Stimulated activated naive CD8-positive, alpha-beta T cell treated with anti-CD3 and anti-CD28 coated beads, Interleukin-15, amount 100 ng/mL, for 72 hours (primary cell): ENCODE measurements at regions not wholly inside any gene's neighbourhood (a gene's known extent, or its start where the extent isn't known, plus 50 kb on each side); places are given as distances from the start of the nearest gene placed in this dataset.

Experiments used
- ATAC-seq: fragments of 150-1000 bp; cut with Tn5 transposase; 2 replicates; pipeline ENCODE4 v1.10.0; 2021; ENCODE audit warnings: mild to moderate bottlenecking, moderate library complexity
- DNase-seq, 2 donors: peaks; one replicate each; pipeline ENCODE4 v3.0.0; 2021 to 2022
- H3K27ac Mint-ChIP-seq, 2 donors: one replicate each; pipeline ENCODE4 v1.8.0; 2022; ENCODE audit warnings: mild to moderate bottlenecking in 2 of 2, mixed read lengths in 2 of 2, moderate library complexity in 2 of 2
- H3K27me3 Mint-ChIP-seq: one replicate; pipeline ENCODE4 v1.8.0; 2022; ENCODE audit warnings: mixed read lengths
- H3K4me1 Mint-ChIP-seq: one replicate; pipeline ENCODE4 v1.8.0; 2022; ENCODE audit warnings: mild to moderate bottlenecking, mixed read lengths
- H3K4me3 Mint-ChIP-seq, 2 donors: one replicate each; pipeline ENCODE4 v1.8.0; 2022; ENCODE audit warnings: mild to moderate bottlenecking in 2 of 2, mixed read lengths in 2 of 2, moderate library complexity in 1 of 2
- H3K9me3 Mint-ChIP-seq, 2 donors: one replicate each; pipeline ENCODE4 v1.8.0; 2022; ENCODE audit warnings: mixed read lengths in 2 of 2

DNA sequence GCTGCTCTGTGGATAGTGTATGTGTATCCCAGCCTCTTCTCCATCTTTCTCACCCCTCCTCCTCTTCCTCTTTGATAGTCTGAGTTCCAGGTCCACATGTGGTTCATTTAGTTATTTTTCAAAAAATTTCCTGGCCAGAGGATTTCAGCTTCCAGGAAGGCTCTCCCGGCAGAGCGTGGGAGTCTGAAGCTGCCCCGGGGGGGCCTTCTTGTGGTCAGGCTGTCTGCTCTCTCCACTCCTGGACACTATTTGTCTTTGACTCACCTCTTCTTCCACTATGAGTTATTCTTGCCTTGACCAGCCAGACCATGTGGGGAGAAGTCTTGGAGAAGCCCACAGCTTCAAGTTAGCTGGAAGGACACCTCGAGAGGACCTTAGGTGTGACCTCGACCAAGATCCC lies 258.8 kb downstream of the CDC5L start:
- peaks cover 4% of the 10 kb centered on the region for H3K27me3 Mint-ChIP-seq
- H3K27ac Mint-ChIP-seq = no peak overlapping the region
- H3K4me3 Mint-ChIP-seq = no peak overlapping the region

DNA sequence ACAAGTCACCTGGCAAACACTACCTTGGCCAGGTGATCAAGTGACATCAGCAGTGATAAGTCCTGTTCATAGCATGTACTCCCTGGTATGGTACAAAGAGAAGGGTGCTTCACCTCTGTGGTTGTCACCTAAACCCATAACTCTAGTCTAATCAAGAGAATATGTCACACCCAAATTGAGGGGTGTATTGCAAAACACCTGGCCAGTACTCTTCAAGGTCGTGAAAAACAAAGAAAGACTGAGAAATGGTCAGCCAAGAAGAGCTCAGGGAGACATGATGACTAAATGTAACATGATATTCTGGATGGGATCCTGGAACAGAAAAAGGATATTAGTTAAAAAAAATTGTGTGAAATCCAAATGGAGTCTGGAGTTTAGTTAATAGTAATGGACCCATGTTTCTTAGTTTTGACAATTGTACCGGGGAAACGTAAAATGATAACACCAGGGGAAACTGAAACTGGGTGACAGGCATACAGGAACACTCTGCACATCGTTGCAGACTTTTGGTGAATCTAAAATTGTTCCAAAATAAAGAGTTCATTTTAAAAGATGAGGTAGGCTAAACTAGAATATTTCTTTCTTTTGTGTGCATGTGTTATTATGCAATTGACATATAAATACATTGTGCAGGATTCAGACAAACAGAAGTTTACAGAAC lies 262.0 kb downstream of the CDC5L start:
- Mint-ChIP-seq H3K27me3 (peaks cover 24% of the 10 kb centered on the region), H3K27ac (no peak overlapping the region)
- peak; percentile 53 for ATAC-seq

More for the DNA sequence above, 258.8 kb downstream of the CDC5L start:
- DNase-seq (no peak), ATAC-seq (no peak)
- H3K4me1 Mint-ChIP-seq = peaks cover 27% of the 10 kb centered on the region
- H3K9me3 Mint-ChIP-seq = no peaks in the 10 kb centered on the region

DNA sequence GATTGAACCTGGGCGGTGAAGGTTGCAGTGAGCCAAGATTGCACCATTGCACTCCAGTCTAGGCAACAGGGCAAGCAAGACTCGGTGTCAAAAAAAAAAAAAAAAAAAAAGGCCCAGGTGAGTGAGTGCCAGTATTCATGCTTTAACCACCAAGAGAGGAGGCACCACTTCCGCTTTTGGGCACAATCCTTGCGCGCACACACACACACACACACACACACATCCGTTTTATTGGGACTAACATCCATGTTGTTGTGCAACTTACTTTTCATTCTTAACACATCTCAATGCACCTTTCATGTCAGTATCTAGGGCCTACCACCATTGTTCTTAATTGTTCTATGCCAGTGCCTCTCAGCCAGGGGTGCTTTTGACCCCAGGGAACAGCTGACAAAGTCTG lies 263.0 kb downstream of the CDC5L start:
- Mint-ChIP-seq H3K4me3 (no peak overlapping the region), H3K27ac (no peak overlapping the region), H3K9me3 (no peaks in the 10 kb centered on the region), H3K4me1 (peaks cover 16% of the 10 kb centered on the region), H3K27me3 (peaks cover 25% of the 10 kb centered on the region)
- DNase-seq (no peak), ATAC-seq (no peak)

More for the DNA sequence above, 262.0 kb downstream of the CDC5L start:
- no peaks in the 10 kb centered on the region for H3K9me3 Mint-ChIP-seq
- DNase-seq = no peak
- no peak overlapping the region for H3K4me3 Mint-ChIP-seq
- peaks cover 10% of the 10 kb centered on the region for H3K4me1 Mint-ChIP-seq

DNA sequence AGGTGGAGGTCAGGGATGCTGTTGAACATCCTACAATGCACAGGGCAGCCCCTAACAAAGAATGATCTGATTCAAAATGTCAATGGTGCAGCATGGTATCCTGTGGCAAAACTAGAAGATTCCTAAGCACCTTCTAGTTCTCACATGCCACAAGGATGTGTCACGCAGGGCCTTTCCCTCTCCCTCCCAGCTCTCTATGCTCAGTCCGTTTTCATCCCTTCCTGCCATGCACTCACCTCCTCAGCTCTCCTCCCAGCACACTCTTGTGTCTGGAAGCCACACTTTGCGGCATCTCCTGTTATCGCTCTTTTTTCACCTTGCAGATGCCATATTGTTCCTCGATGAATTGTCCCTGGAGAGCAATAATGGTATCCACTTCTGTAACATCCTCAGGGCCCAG lies 263.4 kb downstream of the CDC5L start:
- H3K27me3 Mint-ChIP-seq = peaks cover 25% of the 10 kb centered on the region
- H3K27ac Mint-ChIP-seq = no peak overlapping the region
- peaks cover 20% of the 10 kb centered on the region for H3K4me1 Mint-ChIP-seq
- H3K9me3 Mint-ChIP-seq = no peaks in the 10 kb centered on the region
- DNase-seq (no peak), ATAC-seq (no peak)
- H3K4me3 Mint-ChIP-seq = no peak overlapping the region

DNA sequence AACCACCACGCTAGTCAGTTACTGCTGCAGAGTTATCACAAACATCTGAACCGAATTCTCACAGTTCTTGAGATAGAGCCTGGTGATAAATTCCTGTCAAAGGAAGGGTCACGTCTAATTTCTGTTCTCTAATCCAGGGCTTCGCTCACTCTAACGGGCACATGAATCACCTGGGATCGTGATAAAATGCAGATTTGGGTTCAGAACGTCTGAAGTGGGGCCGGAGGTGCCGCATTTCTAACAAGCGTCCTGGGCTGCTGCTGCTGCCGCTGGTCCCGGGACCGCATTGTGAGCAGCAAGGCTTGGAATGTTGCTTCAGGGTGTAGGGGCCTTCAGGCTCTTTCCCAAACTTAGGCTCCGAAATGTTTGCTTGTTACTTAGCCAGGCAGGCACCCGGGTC lies 264.1 kb downstream of the CDC5L start:
- peaks cover 20% of the 10 kb centered on the region for H3K4me1 Mint-ChIP-seq
- H3K9me3 Mint-ChIP-seq = no peaks in the 10 kb centered on the region
- DNase-seq (no peak), ATAC-seq (no peak)
- peaks cover 25% of the 10 kb centered on the region for H3K27me3 Mint-ChIP-seq
- H3K27ac Mint-ChIP-seq = no peak overlapping the region
- H3K4me3 Mint-ChIP-seq = no peak overlapping the region

DNA sequence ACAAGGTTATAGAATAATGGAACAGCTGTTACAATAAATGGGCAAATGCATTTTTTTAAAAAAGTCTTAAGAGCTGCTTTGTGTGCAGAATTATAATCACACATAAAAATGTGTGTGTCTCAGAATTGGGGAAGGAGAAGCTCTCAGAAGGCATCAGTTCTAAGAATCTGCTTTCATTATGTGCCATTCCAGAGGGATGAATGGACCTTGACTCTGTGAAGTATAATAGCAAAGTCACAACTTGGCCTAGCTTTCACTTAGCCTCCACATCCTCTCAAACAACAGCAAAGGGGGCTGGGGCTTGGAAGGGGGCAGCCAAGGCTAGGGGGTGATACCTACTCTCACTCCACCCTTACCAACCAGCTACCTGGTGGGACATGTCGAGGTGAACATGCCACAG lies 265.0 kb downstream of the CDC5L start:
- Mint-ChIP-seq H3K9me3 (no peaks in the 10 kb centered on the region), H3K27me3 (peaks cover 25% of the 10 kb centered on the region), H3K4me1 (peaks cover 20% of the 10 kb centered on the region), H3K4me3 (no peak overlapping the region), H3K27ac (no peak overlapping the region)
- no peak for ATAC-seq
- DNase-seq = no peak

DNA sequence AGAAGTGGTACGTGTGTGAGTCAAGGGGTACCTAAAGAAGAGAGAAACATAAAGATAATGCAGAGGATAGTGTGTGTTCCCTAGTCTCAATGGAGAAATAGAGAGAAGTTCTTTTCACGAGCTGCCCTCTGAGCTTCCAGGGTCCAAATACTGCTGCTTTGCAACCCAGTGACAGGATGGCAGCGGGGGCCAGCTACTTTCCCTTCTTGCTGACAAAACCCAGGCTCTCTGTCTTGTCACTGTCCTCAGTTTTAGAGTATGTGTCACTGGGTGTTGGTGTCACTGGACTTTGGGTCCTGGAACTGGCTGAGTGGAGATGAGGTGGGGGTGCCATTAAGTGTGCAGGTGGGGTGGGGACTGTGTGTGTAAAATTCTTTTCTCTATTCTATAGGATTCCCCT lies 265.6 kb downstream of the CDC5L start:
- Mint-ChIP-seq H3K9me3 (no peaks in the 10 kb centered on the region), H3K4me1 (peaks cover 20% of the 10 kb centered on the region), H3K4me3 (no peak overlapping the region), H3K27me3 (peaks cover 25% of the 10 kb centered on the region), H3K27ac (no peak overlapping the region)
- DNase-seq (no peak), ATAC-seq (no peak)

DNA sequence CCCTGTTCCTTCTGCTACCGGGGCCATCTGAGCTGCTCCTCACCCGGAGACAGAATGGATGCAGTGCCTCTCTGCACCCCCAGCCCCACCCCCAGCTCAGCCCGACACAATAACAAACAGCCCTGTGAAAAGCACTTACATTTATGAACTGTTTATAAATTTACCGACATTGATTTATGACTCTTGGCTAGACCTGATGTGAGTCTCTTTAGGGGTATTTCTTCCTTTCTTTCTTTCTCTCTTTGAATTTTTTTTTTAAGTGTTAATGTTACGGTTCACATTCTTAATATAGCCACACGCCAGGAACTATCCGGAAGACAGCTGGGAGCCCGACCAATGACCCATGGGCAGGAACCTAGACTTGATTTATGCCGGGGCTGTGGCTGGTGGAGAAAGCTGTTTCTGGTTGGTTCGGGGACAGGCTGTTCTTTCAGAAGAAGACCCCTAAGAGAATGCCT lies 266.3 kb downstream of the CDC5L start:
- peaks cover 20% of the 10 kb centered on the region for H3K4me1 Mint-ChIP-seq
- ATAC-seq (no peak), DNase-seq (no peak)
- H3K9me3 Mint-ChIP-seq = peaks cover 5 to 6% of the 10 kb centered on the region in 2 donors
- no peak overlapping the region for H3K27ac Mint-ChIP-seq
- peaks cover 25% of the 10 kb centered on the region for H3K27me3 Mint-ChIP-seq
- H3K4me3 Mint-ChIP-seq = no peak overlapping the region

DNA sequence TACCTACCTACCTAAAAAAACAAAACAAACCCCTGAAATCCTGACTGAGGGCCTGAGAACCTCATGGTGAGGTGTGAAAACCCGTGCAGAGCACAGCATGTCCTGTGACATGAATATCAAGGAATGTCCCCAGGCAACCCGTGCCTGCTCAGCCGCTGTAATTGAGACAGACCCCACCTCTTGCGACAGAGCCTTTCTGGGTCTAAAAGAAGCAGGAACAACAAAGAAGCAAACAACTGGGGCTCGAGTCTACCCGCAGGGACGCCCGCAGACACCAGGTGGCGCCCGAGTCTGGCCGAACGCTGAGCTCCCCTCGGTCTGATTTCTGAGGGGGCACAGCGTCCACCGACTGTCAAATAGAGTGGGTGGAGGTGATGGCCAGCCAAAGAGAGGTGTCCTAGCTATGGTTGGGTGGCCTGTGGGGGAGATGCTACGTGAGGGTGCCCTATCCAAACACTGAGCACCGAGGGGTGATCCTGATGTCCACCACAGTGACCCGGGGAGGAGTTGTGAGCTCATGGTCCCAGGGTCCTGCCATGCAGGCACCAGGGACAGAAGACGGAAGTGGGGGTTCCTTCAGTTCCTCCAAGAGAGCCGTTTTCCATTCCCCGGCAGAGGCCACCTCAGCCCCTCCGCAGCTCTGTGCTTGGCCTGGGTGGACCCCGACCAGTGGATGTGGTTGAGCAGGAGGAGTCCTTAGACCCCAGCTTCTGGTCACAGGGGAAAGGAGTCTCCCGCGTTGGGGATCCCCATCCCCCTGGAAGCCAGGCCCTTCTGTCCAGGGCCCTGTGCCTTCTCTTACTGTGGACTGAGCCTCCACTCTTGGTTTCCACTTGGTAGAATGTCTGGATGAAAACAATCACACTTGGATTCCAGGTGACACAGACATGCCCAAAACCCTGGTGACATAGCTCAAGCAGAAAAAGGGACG lies 268.2 kb downstream of the CDC5L start:
- peak overlapping the region; percentile 94 to 97 for H3K27ac Mint-ChIP-seq

DNA sequence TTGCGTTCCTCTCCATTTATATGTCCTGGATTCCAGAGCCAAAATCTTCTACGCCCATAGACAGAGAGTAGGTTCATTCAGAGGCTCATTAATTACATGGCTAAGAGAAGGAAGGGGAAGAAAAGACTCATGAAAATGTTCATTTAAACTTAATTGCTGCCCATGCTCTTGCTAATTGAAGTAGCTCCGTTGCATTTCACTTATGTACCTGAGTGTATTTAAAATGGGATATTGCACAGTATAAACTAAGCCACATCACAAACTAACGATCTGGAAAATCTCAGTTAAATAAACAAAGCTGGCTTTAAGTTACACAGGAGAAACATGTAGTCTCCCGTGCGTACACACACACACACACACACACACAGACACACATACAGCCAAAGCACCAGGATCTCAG lies 269.2 kb downstream of the CDC5L start:
- H3K4me1 Mint-ChIP-seq = peaks cover 20% of the 10 kb centered on the region
- DNase-seq (no peak), ATAC-seq (no peak)
- H3K27me3 Mint-ChIP-seq = peaks cover 20% of the 10 kb centered on the region
- H3K27ac Mint-ChIP-seq = no peak overlapping the region
- no peak overlapping the region for H3K4me3 Mint-ChIP-seq
- H3K9me3 Mint-ChIP-seq = peaks cover 6 to 7% of the 10 kb centered on the region in 2 donors

More for the DNA sequence above, 268.2 kb downstream of the CDC5L start:
- Mint-ChIP-seq H3K4me3 (peak overlapping the region; percentile 72 to 85), H3K9me3 (peaks cover 6 to 7% of the 10 kb centered on the region in 2 donors), H3K4me1 (peaks cover 20% of the 10 kb centered on the region), H3K27me3 (peaks cover 25% of the 10 kb centered on the region)
- DNase-seq (peak; percentile 77 to 80), ATAC-seq (peak; percentile 82)

DNA sequence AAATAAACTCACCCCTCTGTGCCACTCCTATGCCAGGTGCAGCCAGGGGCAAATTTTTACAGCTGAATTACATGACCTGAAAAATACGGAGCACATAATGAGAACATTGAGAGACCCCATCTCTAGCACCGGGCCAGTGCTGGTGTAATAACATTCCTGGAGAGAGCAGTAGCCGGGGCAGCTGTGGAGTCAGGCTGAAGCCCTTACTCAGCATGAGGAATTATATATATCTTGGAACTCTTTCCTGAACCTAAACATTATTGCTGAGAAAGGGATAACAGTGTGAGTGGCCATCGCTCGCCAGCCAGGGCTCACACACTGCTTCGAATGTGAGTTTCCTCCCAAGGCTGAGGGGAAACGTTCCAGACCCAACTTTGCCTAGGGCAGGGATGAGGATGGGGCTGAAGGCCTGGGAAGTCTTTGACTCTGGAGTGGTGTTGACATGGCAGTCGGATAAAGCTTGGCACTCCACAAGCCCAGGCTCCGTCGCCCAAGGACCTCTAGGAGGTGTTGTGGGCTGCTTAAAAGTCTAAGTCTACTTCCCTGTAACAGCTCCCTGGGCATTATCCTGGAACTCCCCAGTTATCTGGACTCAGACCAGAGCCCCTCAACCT lies 269.8 kb downstream of the CDC5L start:
- ATAC-seq = no peak

DNA sequence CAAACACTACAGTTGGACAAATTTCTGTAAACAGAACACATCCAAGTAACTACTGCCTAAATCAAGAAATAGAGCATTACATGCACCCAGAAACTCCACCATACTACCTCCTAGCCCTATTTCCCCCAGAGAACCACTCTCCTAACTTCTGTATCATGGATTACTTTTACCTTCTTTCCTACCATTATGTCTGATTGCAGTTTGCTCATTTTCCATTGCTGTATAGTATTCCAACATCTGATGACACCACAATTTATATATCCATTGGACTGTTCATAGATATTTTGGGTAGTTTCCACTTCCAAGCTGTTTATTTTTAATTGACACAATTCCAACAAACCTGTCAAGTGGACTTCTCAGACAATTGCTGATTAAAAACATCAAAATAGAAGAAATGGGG lies 271.1 kb downstream of the CDC5L start:
- Mint-ChIP-seq H3K4me1 (peaks cover 30% of the 10 kb centered on the region), H3K9me3 (peaks cover 6 to 7% of the 10 kb centered on the region in 2 donors), H3K4me3 (no peak overlapping the region), H3K27ac (peak overlapping the region in 1 of 2 donors; percentile 41), H3K27me3 (peaks cover 10% of the 10 kb centered on the region)
- ATAC-seq (no peak), DNase-seq (no peak)

More for the DNA sequence above, 269.8 kb downstream of the CDC5L start:
- DNase-seq = no peak
- Mint-ChIP-seq H3K4me1 (peaks cover 21% of the 10 kb centered on the region), H3K27me3 (peaks cover 20% of the 10 kb centered on the region), H3K4me3 (no peak overlapping the region), H3K27ac (no peak overlapping the region), H3K9me3 (peaks cover 6 to 7% of the 10 kb centered on the region in 2 donors)

DNA sequence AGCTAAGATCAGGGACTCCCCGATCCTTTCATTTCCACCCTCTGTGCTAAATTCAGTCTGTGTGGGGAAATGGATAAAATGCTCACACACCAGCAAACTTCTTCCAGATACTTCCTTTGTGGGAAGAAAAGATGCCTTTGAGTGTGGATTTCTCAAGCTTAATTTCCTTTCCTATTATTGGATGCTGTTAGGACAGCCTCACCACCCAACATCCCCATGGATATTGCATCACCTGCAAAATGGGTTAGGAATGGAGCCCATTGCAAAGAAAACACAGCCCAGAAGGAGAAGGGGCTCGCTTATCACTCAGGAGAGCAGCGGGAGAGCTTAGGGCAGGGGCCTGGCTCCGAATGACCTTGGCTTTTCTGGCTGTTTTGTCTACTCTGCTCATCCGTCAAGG lies 272.2 kb downstream of the CDC5L start:
- DNase-seq (no peak), ATAC-seq (no peak)
- peaks cover 6 to 7% of the 10 kb centered on the region in 2 donors for H3K9me3 Mint-ChIP-seq
- H3K27me3 Mint-ChIP-seq = no peaks in the 10 kb centered on the region
- peaks cover 21% of the 10 kb centered on the region for H3K4me1 Mint-ChIP-seq
- no peak overlapping the region for H3K27ac Mint-ChIP-seq
- no peak overlapping the region for H3K4me3 Mint-ChIP-seq

DNA sequence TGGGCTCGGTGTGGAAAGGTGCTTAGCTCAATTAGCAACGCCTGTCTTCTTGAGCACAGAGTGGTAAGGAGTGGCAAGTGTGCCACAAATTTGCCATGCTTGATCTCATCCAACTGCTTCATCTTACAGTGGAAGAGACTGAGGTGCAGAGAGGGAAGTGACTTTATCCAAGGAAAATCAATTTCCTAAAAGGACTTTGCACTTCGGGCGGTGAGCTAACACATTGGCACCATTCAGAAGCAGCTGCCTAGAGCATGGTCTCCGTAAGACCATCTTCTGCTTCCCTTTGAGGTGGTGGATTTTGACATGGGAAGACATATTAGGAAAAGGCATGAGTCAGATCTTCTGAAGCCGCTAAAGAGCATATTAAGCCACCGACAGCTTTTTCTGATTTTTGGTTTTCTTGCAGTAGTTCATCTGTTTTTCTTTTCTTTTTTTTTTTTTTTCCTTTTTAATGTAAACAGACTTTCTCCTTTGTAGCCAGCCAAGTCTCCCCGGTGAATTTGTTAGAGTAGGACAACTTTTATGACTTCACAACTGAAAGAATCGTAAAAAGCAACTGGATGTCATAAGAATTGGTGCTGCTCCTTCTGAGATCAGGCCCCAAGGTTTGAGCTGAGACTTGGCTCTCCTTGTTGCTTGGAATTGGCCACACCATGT lies 273.2 kb downstream of the CDC5L start:
- Mint-ChIP-seq H3K27ac (no peak overlapping the region), H3K9me3 (peaks cover 6 to 7% of the 10 kb centered on the region in 2 donors), H3K4me1 (peaks cover 12% of the 10 kb centered on the region), H3K4me3 (no peak overlapping the region), H3K27me3 (no peaks in the 10 kb centered on the region)
- DNase-seq (no peak), ATAC-seq (no peak)
